ENCODE measurements at regions not wholly inside any gene's neighbourhood (a gene's known extent, or its start where the extent isn't known, plus 50 kb on each side); places are given as distances from the start of the nearest gene placed in this dataset.
A peak's percentile ranks its signal among the peaks of the same experiment; 100 is the strongest.

DNA sequence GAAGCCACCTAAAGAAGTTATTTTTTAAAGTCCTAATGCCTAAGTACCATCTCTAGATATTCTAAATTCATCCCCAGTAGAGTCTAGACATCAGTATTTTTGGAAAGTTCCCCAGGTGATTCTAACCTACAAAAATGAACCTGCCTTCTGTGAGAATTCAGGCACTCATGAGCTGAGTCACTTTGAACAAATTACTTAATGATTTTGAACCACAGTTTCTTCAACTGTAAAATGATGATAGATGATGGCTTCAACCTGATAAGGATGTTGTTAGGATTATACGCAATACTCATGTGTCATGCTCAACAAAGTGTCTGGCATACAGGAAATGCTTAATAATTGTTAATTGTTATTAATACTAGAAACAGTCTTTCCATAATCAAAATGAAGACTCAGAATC lies 82.8 kb upstream of the OR5AK2 start:
- H3K27me3 ChIP-seq, result no peaks in the 10 kb centered on the region
- TF ChIP-seq, protein P1, sequence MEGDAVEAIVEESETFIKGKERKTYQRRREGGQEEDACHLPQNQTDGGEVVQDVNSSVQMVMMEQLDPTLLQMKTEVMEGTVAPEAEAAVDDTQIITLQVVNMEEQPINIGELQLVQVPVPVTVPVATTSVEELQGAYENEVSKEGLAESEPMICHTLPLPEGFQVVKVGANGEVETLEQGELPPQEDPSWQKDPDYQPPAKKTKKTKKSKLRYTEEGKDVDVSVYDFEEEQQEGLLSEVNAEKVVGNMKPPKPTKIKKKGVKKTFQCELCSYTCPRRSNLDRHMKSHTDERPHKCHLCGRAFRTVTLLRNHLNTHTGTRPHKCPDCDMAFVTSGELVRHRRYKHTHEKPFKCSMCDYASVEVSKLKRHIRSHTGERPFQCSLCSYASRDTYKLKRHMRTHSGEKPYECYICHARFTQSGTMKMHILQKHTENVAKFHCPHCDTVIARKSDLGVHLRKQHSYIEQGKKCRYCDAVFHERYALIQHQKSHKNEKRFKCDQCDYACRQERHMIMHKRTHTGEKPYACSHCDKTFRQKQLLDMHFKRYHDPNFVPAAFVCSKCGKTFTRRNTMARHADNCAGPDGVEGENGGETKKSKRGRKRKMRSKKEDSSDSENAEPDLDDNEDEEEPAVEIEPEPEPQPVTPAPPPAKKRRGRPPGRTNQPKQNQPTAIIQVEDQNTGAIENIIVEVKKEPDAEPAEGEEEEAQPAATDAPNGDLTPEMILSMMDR (IDR thresholded peaks at IDR 0.05), result no peak
- TF ChIP-seq POLR2A (IDR thresholded peaks at IDR 0.05) (no peak), POLR2AphosphoS5 (IDR thresholded peaks at IDR 0.05) (no peak), EP300 (IDR thresholded peaks at IDR 0.05; ENCODE audit: low read depth) (no peak)
- DNase-seq, result no peak
- no peaks in the 10 kb centered on the region for H3K9me3 ChIP-seq
- H3K4me1 ChIP-seq, result peaks cover 0 to 12% (median 3%) of the 10 kb centered on the region in 4 donors
- in situ Hi-C loops (cut with MboI; ENCODE audit: low pct_ligation_motif_present in 1 of 4, low pct_unique_long_range_greater_than_20kb in 1 of 4, low sequenced_read_pairs in 3 of 4), result no loop called here
- no peak overlapping the region for H3K4me3 ChIP-seq
- 60 to 83% methylated on average over 1 of the region's 1 CpG for WGBS, 2 donors (ENCODE audit: low coverage in 1 of 2)
- no peaks in the 10 kb centered on the region for H3K36me3 ChIP-seq
- intact Hi-C loops (cut with DNase I; ENCODE audit: low total_unique reads), result no loop called here
- no peak overlapping the region for H3K27ac ChIP-seq

DNA sequence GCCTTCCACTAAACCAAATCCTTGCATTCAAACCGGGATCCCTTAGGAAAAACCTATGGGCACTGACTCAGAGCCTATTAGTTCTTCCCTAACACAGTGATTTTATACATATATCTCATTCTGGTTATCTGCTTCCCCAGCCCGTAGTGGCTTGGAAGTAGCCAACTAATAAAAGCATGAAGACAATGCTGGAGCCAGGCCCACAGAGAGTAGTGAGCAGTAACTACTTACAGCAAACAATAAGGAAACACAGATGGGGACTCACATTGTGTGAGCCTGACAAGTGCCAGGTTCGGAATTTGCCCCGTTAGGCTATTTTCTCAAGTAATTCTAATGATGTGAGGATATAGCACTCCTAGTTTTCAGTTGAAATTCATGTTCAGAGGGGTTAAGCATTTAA lies 83.3 kb upstream of the OR5AK2 start:
- no peaks in the 10 kb centered on the region for H3K27me3 ChIP-seq
- intact Hi-C loops (cut with DNase I; ENCODE audit: low total_unique reads), result no loop called here
- in situ Hi-C loops (cut with MboI; ENCODE audit: low pct_ligation_motif_present in 1 of 4, low pct_unique_long_range_greater_than_20kb in 1 of 4, low sequenced_read_pairs in 3 of 4), result no loop called here
- no peak overlapping the region for H3K4me3 ChIP-seq
- H3K36me3 ChIP-seq, result no peaks in the 10 kb centered on the region
- TF ChIP-seq, protein P1 (IDR thresholded peaks at IDR 0.05), result no peak
- TF ChIP-seq POLR2AphosphoS5 (IDR thresholded peaks at IDR 0.05) (no peak), POLR2A (IDR thresholded peaks at IDR 0.05) (no peak), EP300 (IDR thresholded peaks at IDR 0.05; ENCODE audit: low read depth) (no peak)
- H3K27ac ChIP-seq, result no peak overlapping the region
- H3K9me3 ChIP-seq, result no peaks in the 10 kb centered on the region
- peak; percentile 54 for DNase-seq
- 43 to 46% methylated on average over 3 to 4 of the region's 4 CpGs for WGBS, 2 donors (ENCODE audit: low coverage in 1 of 2)
- H3K4me1 ChIP-seq, result peaks cover 0 to 12% (median 3%) of the 10 kb centered on the region in 4 donors

DNA sequence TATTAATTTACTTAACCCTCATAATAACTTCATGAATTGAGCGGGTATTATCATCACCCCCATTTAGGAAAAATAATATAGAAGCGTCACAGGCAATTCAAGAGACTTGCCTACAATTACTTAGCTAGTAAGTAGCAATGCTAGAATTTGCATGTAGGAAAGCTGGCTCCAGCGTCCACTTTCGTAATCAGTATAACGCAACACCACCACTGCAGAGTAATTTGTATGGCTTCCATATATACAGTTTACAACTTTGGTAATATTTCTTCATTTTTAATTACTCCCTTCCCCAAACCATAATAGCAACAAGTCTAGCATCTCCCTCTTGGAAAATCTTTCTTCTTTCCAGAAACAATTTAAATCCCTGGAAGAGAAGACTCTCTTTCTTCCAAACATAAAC lies 89.9 kb upstream of the OR5AK2 start:
- TF ChIP-seq, protein P1 (IDR thresholded peaks at IDR 0.05), result no peak
- TF ChIP-seq EP300 (IDR thresholded peaks at IDR 0.05; ENCODE audit: low read depth), result no peak
- no peak for TF ChIP-seq POLR2AphosphoS5 (IDR thresholded peaks at IDR 0.05)
- no peak for TF ChIP-seq POLR2A (IDR thresholded peaks at IDR 0.05)

DNA sequence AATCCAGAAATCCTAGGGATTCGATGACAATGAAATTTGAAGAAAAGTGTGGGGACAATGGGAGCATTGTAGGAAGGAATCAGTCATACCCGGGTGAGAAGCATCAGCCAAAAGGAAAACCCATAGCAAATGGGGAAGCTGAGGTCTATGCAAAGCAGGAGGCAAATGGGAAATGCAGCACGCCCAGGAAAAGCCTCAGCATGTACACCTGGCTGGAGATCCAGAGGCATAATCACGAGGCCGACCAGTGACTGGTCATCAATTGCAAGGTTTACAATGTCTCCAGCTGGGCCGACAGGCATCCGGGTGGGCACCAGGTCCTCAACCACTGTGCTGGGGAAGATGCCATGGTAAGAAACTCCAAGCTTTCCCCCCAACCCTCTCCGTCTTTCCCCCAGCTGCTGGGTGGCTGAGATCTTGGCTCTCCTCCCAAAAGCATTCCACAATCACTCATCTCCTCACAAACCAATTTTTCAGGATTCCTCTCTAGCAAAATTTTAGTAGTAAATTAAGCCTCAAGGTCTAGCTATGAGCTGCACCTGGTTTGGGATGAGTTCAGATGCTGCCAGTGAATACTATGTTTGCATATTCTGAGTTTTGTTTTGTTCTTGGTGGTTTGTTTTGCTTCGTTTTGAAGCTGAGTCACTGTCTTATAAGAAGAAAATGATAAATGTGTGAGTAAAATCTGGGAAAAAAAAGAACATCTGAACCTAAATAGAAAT lies 98.0 kb upstream of the OR5AK2 start:
- TF ChIP-seq EP300 (IDR thresholded peaks at IDR 0.05; ENCODE audit: low read depth), result no peak
- no peak for TF ChIP-seq POLR2AphosphoS5 (IDR thresholded peaks at IDR 0.05)
- no peak for TF ChIP-seq POLR2A (IDR thresholded peaks at IDR 0.05)
- TF ChIP-seq, protein P1 (IDR thresholded peaks at IDR 0.05), result no peak
- Histone ChIP-seq H3K4me1 (peaks cover 0 to 7% (median 5%) of the 10 kb centered on the region in 4 donors), H3K27ac (no peak overlapping the region), H3K36me3 (no peaks in the 10 kb centered on the region), H3K27me3 (no peaks in the 10 kb centered on the region), H3K9me3 (no peaks in the 10 kb centered on the region), H3K4me3 (no peak overlapping the region)
- in situ Hi-C loops (cut with MboI; ENCODE audit: low pct_ligation_motif_present in 1 of 4, low pct_unique_long_range_greater_than_20kb in 1 of 4, low sequenced_read_pairs in 3 of 4), result no loop called here
- WGBS, 2 donors (ENCODE audit: low coverage in 1 of 2), result 71 to 81% methylated on average over 6 to 9 of the region's 9 CpGs
- DNase-seq, result no peak
- intact Hi-C loops (cut with DNase I; ENCODE audit: low total_unique reads), result no loop called here

More for the DNA sequence above, 89.9 kb upstream of the OR5AK2 start:
- in situ Hi-C loops (cut with MboI; ENCODE audit: low pct_ligation_motif_present in 1 of 4, low pct_unique_long_range_greater_than_20kb in 1 of 4, low sequenced_read_pairs in 3 of 4) (no loop called here), intact Hi-C loops (cut with DNase I; ENCODE audit: low total_unique reads) (no loop called here)
- H3K27me3 ChIP-seq, result no peaks in the 10 kb centered on the region
- H3K36me3 ChIP-seq, result no peaks in the 10 kb centered on the region
- 83 to 86% methylated on average over 5 of the region's 5 CpGs for WGBS, 2 donors (ENCODE audit: low coverage in 1 of 2)
- H3K27ac ChIP-seq, result no peak overlapping the region
- no peaks in the 10 kb centered on the region for H3K4me1 ChIP-seq
- H3K4me3 ChIP-seq, result no peak overlapping the region
- DNase-seq, result no peak
- H3K9me3 ChIP-seq, result no peaks in the 10 kb centered on the region

Measured in transverse colon (tissue), 4 donors.